ENCODE measurements at regions not wholly inside any gene's neighbourhood (a gene's known extent, or its start where the extent isn't known, plus 50 kb on each side); places are given as distances from the start of the nearest gene placed in this dataset.
"Not testable (repeated sequence)": the region's sequence is repeated elsewhere in the genome, so short reads cannot be mapped to it uniquely, and the experiment has no call there.

GRCh38 chr21:38077569-38077968 lies 161.3 kb upstream of the KCNJ6 start:
- H3K4me3 Mint-ChIP-seq: no peak overlapping the region
- DNase-seq (no peak), ATAC-seq (no peak)
- peaks cover 7 to 9% of the 10 kb centered on the region in 2 donors for H3K9me3 Mint-ChIP-seq
- H3K4me1 Mint-ChIP-seq: no peaks in the 10 kb centered on the region
- no peak overlapping the region for H3K27ac Mint-ChIP-seq
- peaks cover 10% of the 10 kb centered on the region for H3K27me3 Mint-ChIP-seq

- no peaks in the 10 kb centered on the region for H3K4me1 Mint-ChIP-seq
- no peak for ATAC-seq
- H3K27ac Mint-ChIP-seq: no peak overlapping the region
- H3K9me3 Mint-ChIP-seq: no peaks in the 10 kb centered on the region
- no peak for DNase-seq
- H3K4me3 Mint-ChIP-seq: no peak overlapping the region
- no peaks in the 10 kb centered on the region for H3K27me3 Mint-ChIP-seq
Measured at GRCh38 chr21:38080888-38081287, 164.6 kb upstream of the KCNJ6 start.

GRCh38 chr21:38081708-38082107 lies 165.5 kb upstream of the KCNJ6 start:
- DNase-seq (no peak), ATAC-seq (no peak)
- H3K27ac Mint-ChIP-seq: no peak overlapping the region
- no peak overlapping the region for H3K4me3 Mint-ChIP-seq
- H3K27me3 Mint-ChIP-seq: no peaks in the 10 kb centered on the region
- no peaks in the 10 kb centered on the region for H3K9me3 Mint-ChIP-seq
- no peaks in the 10 kb centered on the region for H3K4me1 Mint-ChIP-seq

GRCh38 chr21:38082936-38083485 lies 166.8 kb upstream of the KCNJ6 start:
- Mint-ChIP-seq H3K27me3 (no peaks in the 10 kb centered on the region), H3K4me3 (no peak overlapping the region), H3K27ac (no peak overlapping the region), H3K4me1 (no peaks in the 10 kb centered on the region), H3K9me3 (no peaks in the 10 kb centered on the region)
- ATAC-seq (no peak), DNase-seq (no peak)

- no peak for ATAC-seq
- Mint-ChIP-seq H3K4me3 (no peak overlapping the region), H3K27ac (no peak overlapping the region), H3K4me1 (no peaks in the 10 kb centered on the region), H3K27me3 (no peaks in the 10 kb centered on the region), H3K9me3 (no peaks in the 10 kb centered on the region)
- no peak for DNase-seq
Measured at GRCh38 chr21:38083535-38083934, 167.3 kb upstream of the KCNJ6 start.

GRCh38 chr21:38086580-38086979 lies 170.2 kb upstream of the KCNJ15 start:
- peaks cover 8% of the 10 kb centered on the region for H3K27me3 Mint-ChIP-seq
- ATAC-seq (no peak), DNase-seq (no peak)
- H3K27ac Mint-ChIP-seq: no peak overlapping the region
- no peaks in the 10 kb centered on the region for H3K4me1 Mint-ChIP-seq
- no peak overlapping the region for H3K4me3 Mint-ChIP-seq
- no peaks in the 10 kb centered on the region for H3K9me3 Mint-ChIP-seq

- Mint-ChIP-seq H3K9me3 (no peaks in the 10 kb centered on the region), H3K4me3 (no peak overlapping the region), H3K27ac (no peak overlapping the region), H3K4me1 (no peaks in the 10 kb centered on the region), H3K27me3 (peaks cover 15% of the 10 kb centered on the region)
- DNase-seq (no peak), ATAC-seq (no peak)
Measured at GRCh38 chr21:38088916-38089762, 167.7 kb upstream of the KCNJ15 start.

GRCh38 chr21:38089763-38090046 lies 167.1 kb upstream of the KCNJ15 start:
- no peak overlapping the region for H3K27ac Mint-ChIP-seq
- no peak for ATAC-seq
- H3K27me3 Mint-ChIP-seq: peaks cover 21% of the 10 kb centered on the region
- H3K4me1 Mint-ChIP-seq: no peaks in the 10 kb centered on the region
- no peak overlapping the region for H3K4me3 Mint-ChIP-seq
- no peak for DNase-seq
- no peaks in the 10 kb centered on the region for H3K9me3 Mint-ChIP-seq

- not testable (repeated sequence) for H3K27ac Mint-ChIP-seq, DNase-seq, H3K4me3 Mint-ChIP-seq, H3K4me1 Mint-ChIP-seq, H3K9me3 Mint-ChIP-seq, ATAC-seq
- H3K27me3 Mint-ChIP-seq: peaks cover 28% of the 10 kb centered on the region
Measured at GRCh38 chr21:38091061-38091460, 165.7 kb upstream of the KCNJ15 start.

- H3K9me3 Mint-ChIP-seq: peaks cover 0 to 3% of the 10 kb centered on the region in 2 donors
- H3K27me3 Mint-ChIP-seq: peaks cover 30% of the 10 kb centered on the region
- H3K27ac Mint-ChIP-seq: no peak overlapping the region
- no peak for ATAC-seq
- no peak overlapping the region for H3K4me3 Mint-ChIP-seq
- H3K4me1 Mint-ChIP-seq: no peaks in the 10 kb centered on the region
- DNase-seq: no peak
Measured at GRCh38 chr21:38092051-38092450, 164.7 kb upstream of the KCNJ15 start.

- no peaks in the 10 kb centered on the region for H3K4me1 Mint-ChIP-seq
- DNase-seq (no peak), ATAC-seq (no peak)
- no peak overlapping the region for H3K27ac Mint-ChIP-seq
- H3K9me3 Mint-ChIP-seq: peaks cover 0 to 7% of the 10 kb centered on the region in 2 donors
- H3K4me3 Mint-ChIP-seq: no peak overlapping the region
- H3K27me3 Mint-ChIP-seq: peaks cover 31% of the 10 kb centered on the region
Measured at GRCh38 chr21:38095220-38095619, 161.6 kb upstream of the KCNJ15 start.

- no peak for DNase-seq
- no peaks in the 10 kb centered on the region for H3K4me1 Mint-ChIP-seq
- H3K4me3 Mint-ChIP-seq: no peak overlapping the region
- H3K27ac Mint-ChIP-seq: no peak overlapping the region
- H3K27me3 Mint-ChIP-seq: peaks cover 50% of the 10 kb centered on the region
- H3K9me3 Mint-ChIP-seq: peaks cover 0 to 7% of the 10 kb centered on the region in 2 donors
- ATAC-seq: no peak
Measured at GRCh38 chr21:38097789-38098188, 159.0 kb upstream of the KCNJ15 start.

- H3K27me3 Mint-ChIP-seq: peaks cover 8% of the 10 kb centered on the region
- H3K4me1 Mint-ChIP-seq: peaks cover 8% of the 10 kb centered on the region
- H3K27ac Mint-ChIP-seq: no peak overlapping the region
- peaks cover 0 to 7% of the 10 kb centered on the region in 2 donors for H3K9me3 Mint-ChIP-seq
- no peak for DNase-seq
- no peak for ATAC-seq
- H3K4me3 Mint-ChIP-seq: no peak overlapping the region
Measured at GRCh38 chr21:38112219-38112789, 144.5 kb upstream of the KCNJ15 start.

GRCh38 chr21:38114717-38115333 lies 142.0 kb upstream of the KCNJ15 start:
- ATAC-seq: no peak
- H3K27ac Mint-ChIP-seq: no peak overlapping the region
- no peak for DNase-seq
- H3K9me3 Mint-ChIP-seq: peaks cover 0 to 7% of the 10 kb centered on the region in 2 donors
- H3K27me3 Mint-ChIP-seq: peaks cover 8% of the 10 kb centered on the region
- H3K4me1 Mint-ChIP-seq: peaks cover 8% of the 10 kb centered on the region
- no peak overlapping the region for H3K4me3 Mint-ChIP-seq

GRCh38 chr21:38115870-38116269 lies 140.9 kb upstream of the KCNJ15 start:
- peaks cover 8% of the 10 kb centered on the region for H3K27me3 Mint-ChIP-seq
- H3K4me1 Mint-ChIP-seq: peaks cover 8% of the 10 kb centered on the region
- H3K27ac Mint-ChIP-seq: no peak overlapping the region
- DNase-seq (no peak), ATAC-seq (no peak)
- peaks cover 0 to 7% of the 10 kb centered on the region in 2 donors for H3K9me3 Mint-ChIP-seq
- H3K4me3 Mint-ChIP-seq: no peak overlapping the region

GRCh38 chr21:38119793-38120192 lies 137.0 kb upstream of the KCNJ15 start:
- DNase-seq (no peak), ATAC-seq (no peak)
- no peak overlapping the region for H3K4me3 Mint-ChIP-seq
- no peaks in the 10 kb centered on the region for H3K9me3 Mint-ChIP-seq
- peaks cover 6% of the 10 kb centered on the region for H3K4me1 Mint-ChIP-seq
- H3K27me3 Mint-ChIP-seq: no peaks in the 10 kb centered on the region
- no peak overlapping the region for H3K27ac Mint-ChIP-seq
